ENCODE measurements at regions not wholly inside any gene's neighbourhood (a gene's known extent, or its start where the extent isn't known, plus 50 kb on each side); places are given as distances from the start of the nearest gene placed in this dataset.

GRCh38 chr7:88457320-88457719 lies 150.6 kb upstream of the STEAP4 start (continued):
- TF ChIP-seq, protein P1, sequence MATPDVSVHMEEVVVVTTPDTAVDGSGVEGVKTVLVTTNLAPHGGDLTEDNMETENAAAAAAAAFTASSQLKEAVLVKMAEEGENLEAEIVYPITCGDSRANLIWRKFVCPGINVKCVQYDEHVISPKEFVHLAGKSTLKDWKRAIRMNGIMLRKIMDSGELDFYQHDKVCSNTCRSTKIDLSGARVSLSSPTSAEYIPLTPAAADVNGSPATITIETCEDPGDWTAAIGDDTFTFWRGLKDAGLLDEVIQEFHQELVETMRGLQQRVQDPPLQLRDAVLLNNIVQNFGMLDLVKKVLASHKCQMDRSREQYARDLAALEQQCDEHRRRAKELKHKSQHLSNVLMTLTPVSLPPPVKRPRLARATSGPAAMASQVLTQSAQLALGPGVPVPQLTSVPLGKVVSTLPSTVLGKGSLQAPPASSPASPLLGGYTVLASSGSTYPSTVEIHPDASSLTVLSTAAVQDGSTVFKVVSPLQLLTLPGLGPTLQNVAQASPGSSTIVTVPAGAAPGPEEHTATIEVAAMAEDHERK (CRISPR knock-in tag; IDR thresholded peaks at IDR 0.05; ENCODE audit: low read depth) = no peak

- no peaks in the 10 kb centered on the region for H3K4me1 ChIP-seq (ENCODE audit: insufficient read depth, low read length)
- no peaks in the 10 kb centered on the region for H3K27me3 ChIP-seq (ENCODE audit: control insufficient read depth in 1 of 2, insufficient read depth in 2 of 2, low read length in 2 of 2)
- no peaks in the 10 kb centered on the region for H3K79me2 ChIP-seq (ENCODE audit: insufficient read depth, low read length)
- no peak for TF ChIP-seq MLLT10 (CRISPR knock-in tag; IDR thresholded peaks at IDR 0.05)
- TF ChIP-seq HOXA5 (CRISPR knock-in tag; IDR thresholded peaks at IDR 0.05) = no peak
- no peak for TF ChIP-seq FOXP1 (IDR thresholded peaks at IDR 0.05)
- TF ChIP-seq FOXP1 (CRISPR knock-in tag; IDR thresholded peaks at IDR 0.05) = no peak
- H3K9ac ChIP-seq (ENCODE audit: insufficient read depth, low read depth, low read length) = no peak overlapping the region
- no peak overlapping the region for H3K27ac ChIP-seq (ENCODE audit: extremely low read length, insufficient read depth, low read length)
- FAIRE-seq = no peak
- intact Hi-C loops (cut with micrococcal nuclease; ENCODE audit: unreplicated experiment) = no loop called here
- in situ Hi-C loops (cut with HindIII; ENCODE audit: extremely low pct_ligation_motif_present, low pct_unique_long_range_greater_than_20kb) = no loop called here
- WGBS (ENCODE audit: low lambda C conversion rate) = 0% methylated on average over 1 of the region's 1 CpG
- H4K20me1 ChIP-seq (ENCODE audit: insufficient read depth, low read length) = no peaks in the 10 kb centered on the region
- CTCF ChIA-PET (ENCODE audit: low intra/inter-chr PET ratio, low total read pairs) = no interaction called here
- H2AFZ ChIP-seq (ENCODE audit: low read length) = no peak overlapping the region
- POLR2A ChIA-PET = no interaction called here
- BruUV-seq (replicated peaks) = no TSS peak
- H3K36me3 ChIP-seq (replicated peaks in 1 of 2; ENCODE audit: control insufficient read depth in 1 of 2, insufficient read depth in 2 of 2, low read length in 2 of 2) = no peaks in the 10 kb centered on the region
- H3K4me2 ChIP-seq (ENCODE audit: low read depth, low read length) = no peak overlapping the region
- no peak for ATAC-seq
- H3K4me3 ChIP-seq (replicated peaks in 1 of 3; ENCODE audit: insufficient read depth in 1 of 3, low read depth in 2 of 3, low read length in 3 of 3) = no peak overlapping the region
- H3K9me3 ChIP-seq (ENCODE audit: low read length) = no peaks in the 10 kb centered on the region
- DNase-seq (ENCODE audit: low spot score) = no peak
These were observed 149.8 kb upstream of the STEAP4 start for GRCh38 chr7:88456490-88456889.

DNA sequence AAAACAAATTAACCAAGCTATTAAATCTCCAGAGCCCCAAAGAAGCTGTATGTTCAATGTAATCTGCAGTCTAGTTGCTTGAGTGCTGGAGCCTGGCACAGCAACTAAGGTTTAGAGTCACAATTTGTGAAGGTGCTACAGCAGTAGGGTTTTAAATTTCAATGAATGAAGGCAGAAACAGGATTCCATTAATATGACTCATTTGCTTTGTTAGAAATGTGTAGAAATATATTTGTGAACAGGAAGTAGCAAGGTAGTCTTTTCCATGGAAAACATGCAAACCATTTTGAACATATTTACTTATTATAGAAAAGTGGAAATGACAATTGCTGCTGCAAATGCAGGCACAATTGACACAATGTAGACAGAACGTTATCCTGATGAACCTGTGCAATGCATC lies 149.0 kb upstream of the STEAP4 start:
- WGBS (ENCODE audit: low lambda C conversion rate) = 8% methylated on average over 1 of the region's 1 CpG
- CTCF ChIA-PET (ENCODE audit: low intra/inter-chr PET ratio, low total read pairs) = no interaction called here
- in situ Hi-C loops (cut with HindIII; ENCODE audit: extremely low pct_ligation_motif_present, low pct_unique_long_range_greater_than_20kb) = no loop called here

More for the DNA sequence above, 149.0 kb upstream of the STEAP4 start:
- Histone ChIP-seq H2AFZ (ENCODE audit: low read length) (no peak overlapping the region), H3K4me1 (ENCODE audit: insufficient read depth, low read length) (no peaks in the 10 kb centered on the region), H3K4me3 (replicated peaks in 1 of 3; ENCODE audit: insufficient read depth in 1 of 3, low read depth in 2 of 3, low read length in 3 of 3) (no peak overlapping the region), H3K9ac (ENCODE audit: insufficient read depth, low read depth, low read length) (no peak overlapping the region), H3K9me3 (ENCODE audit: low read length) (no peaks in the 10 kb centered on the region), H3K27ac (ENCODE audit: extremely low read length, insufficient read depth, low read length) (no peak overlapping the region), H3K36me3 (replicated peaks in 1 of 2; ENCODE audit: control insufficient read depth in 1 of 2, insufficient read depth in 2 of 2, low read length in 2 of 2) (no peaks in the 10 kb centered on the region), H3K4me2 (ENCODE audit: low read depth, low read length) (no peak overlapping the region), H4K20me1 (ENCODE audit: insufficient read depth, low read length) (no peaks in the 10 kb centered on the region), H3K27me3 (ENCODE audit: control insufficient read depth in 1 of 2, insufficient read depth in 2 of 2, low read length in 2 of 2) (no peaks in the 10 kb centered on the region), H3K79me2 (ENCODE audit: insufficient read depth, low read length) (no peaks in the 10 kb centered on the region)
- TF ChIP-seq ZNF234 (CRISPR knock-in tag; conservative IDR thresholded peaks at IDR 0.05) (no peak), KAT7 (CRISPR knock-in tag; IDR thresholded peaks at IDR 0.05; ENCODE audit: borderline replicate concordance) (no peak), MIER3 (CRISPR knock-in tag; IDR thresholded peaks at IDR 0.05; ENCODE audit: borderline replicate concordance) (no peak), ATRX (CRISPR knock-in tag; IDR thresholded peaks at IDR 0.05; ENCODE audit: borderline replicate concordance) (no peak), JUN (CRISPR knock-in tag; IDR thresholded peaks at IDR 0.05) (no peak), TBX2 (CRISPR knock-in tag; IDR thresholded peaks at IDR 0.05; ENCODE audit: borderline replicate concordance) (no peak), ZNF44 (CRISPR knock-in tag; IDR thresholded peaks at IDR 0.05) (no peak), MED8 (CRISPR knock-in tag; IDR thresholded peaks at IDR 0.05; ENCODE audit: insufficient replicate concordance) (no peak), NFRKB (IDR thresholded peaks at IDR 0.05) (no peak), IKZF1 (IDR thresholded peaks at IDR 0.05) (no peak), ZBTB8A (CRISPR knock-in tag; IDR thresholded peaks at IDR 0.05; ENCODE audit: borderline replicate concordance, low read depth) (no peak), TBP (CRISPR knock-in tag; IDR thresholded peaks at IDR 0.05) (no peak), NCOR1 (IDR thresholded peaks at IDR 0.05; ENCODE audit: borderline replicate concordance, low read length) (no peak)
- no TSS peak for BruUV-seq (replicated peaks)
- no peak for ATAC-seq
- POLR2A ChIA-PET = no interaction called here
- intact Hi-C loops (cut with micrococcal nuclease; ENCODE audit: unreplicated experiment) = no loop called here
- FAIRE-seq = no peak
- no peak for DNase-seq (ENCODE audit: low spot score)
